Skeletal muscle cell (primary cell): ENCODE measurements at regions not wholly inside any gene's neighbourhood (a gene's known extent, or its start where the extent isn't known, plus 50 kb on each side); places are given as distances from the start of the nearest gene placed in this dataset.

ENCODE experiments used
- DNase-seq: peaks from one replicate; pipeline ENCODE4 v3.0.0-alpha.2; 2010; ENCODE audit warnings: low read depth
- H3K4me3 ChIP-seq: 2 replicates; pipeline ENCODE4 v1.5.1; 2011; ENCODE audit warnings: low read depth, mild to moderate bottlenecking, control low read depth, low read length, moderate library complexity

GRCh38 chr5:4373051-4373820, 766.9 kb upstream of the ADAMTS16 start:
- DNase-seq, result no peak
- H3K4me3 ChIP-seq, result no peak overlapping the region

- DNase-seq, result no peak
These were observed 765.3 kb upstream of the ADAMTS16 start for GRCh38 chr5:4374866-4375265.

GRCh38 chr5:4375640-4376039, 764.5 kb upstream of the ADAMTS16 start:
- no peak for DNase-seq
- no peak overlapping the region for H3K4me3 ChIP-seq

More at GRCh38 chr5:4374866-4375265, 765.3 kb upstream of the ADAMTS16 start:
- no peak overlapping the region for H3K4me3 ChIP-seq

- H3K4me3 ChIP-seq, result no peak overlapping the region
- DNase-seq, result no peak
These were observed 757.0 kb upstream of the ADAMTS16 start for GRCh38 chr5:4383102-4383501.

- no peak overlapping the region for H3K4me3 ChIP-seq
- DNase-seq, result no peak
These were observed 756.5 kb upstream of the ADAMTS16 start for GRCh38 chr5:4383518-4384198.

- no peak for DNase-seq
- H3K4me3 ChIP-seq, result no peak overlapping the region
These were observed 755.5 kb upstream of the ADAMTS16 start for GRCh38 chr5:4384649-4385048.

GRCh38 chr5:4386152-4386551, 754.0 kb upstream of the ADAMTS16 start:
- DNase-seq, result no peak
- no peak overlapping the region for H3K4me3 ChIP-seq

- no peak overlapping the region for H3K4me3 ChIP-seq
- DNase-seq, result peak; percentile 20
These were observed 752.8 kb upstream of the ADAMTS16 start for GRCh38 chr5:4387290-4387689.

- no peak for DNase-seq
- H3K4me3 ChIP-seq, result no peak overlapping the region
These were observed 744.4 kb upstream of the ADAMTS16 start for GRCh38 chr5:4395752-4396151.

GRCh38 chr5:4405614-4406219, 734.4 kb upstream of the ADAMTS16 start:
- DNase-seq, result no peak

GRCh38 chr5:4410151-4410550, 730.0 kb upstream of the ADAMTS16 start:
- H3K4me3 ChIP-seq, result no peak overlapping the region
- DNase-seq, result no peak

More at GRCh38 chr5:4405614-4406219, 734.4 kb upstream of the ADAMTS16 start:
- H3K4me3 ChIP-seq, result no peak overlapping the region

- H3K4me3 ChIP-seq, result no peak overlapping the region
- DNase-seq, result no peak
These were observed 728.5 kb upstream of the ADAMTS16 start for GRCh38 chr5:4411664-4412063.

GRCh38 chr5:4413996-4414395, 726.1 kb upstream of the ADAMTS16 start:
- H3K4me3 ChIP-seq, result no peak overlapping the region
- no peak for DNase-seq

GRCh38 chr5:4418084-4418483, 722.0 kb upstream of the ADAMTS16 start:
- DNase-seq, result no peak

GRCh38 chr5:4419281-4419680, 720.8 kb upstream of the ADAMTS16 start:
- H3K4me3 ChIP-seq, result no peak overlapping the region
- no peak for DNase-seq

More at GRCh38 chr5:4418084-4418483, 722.0 kb upstream of the ADAMTS16 start:
- H3K4me3 ChIP-seq, result no peak overlapping the region

- no peak for DNase-seq
- no peak overlapping the region for H3K4me3 ChIP-seq
These were observed 720.0 kb upstream of the ADAMTS16 start for GRCh38 chr5:4420177-4420576.

GRCh38 chr5:4420681-4421080, 719.4 kb upstream of the ADAMTS16 start:
- DNase-seq, result no peak

GRCh38 chr5:4422247-4422646, 717.9 kb upstream of the ADAMTS16 start:
- DNase-seq, result no peak
- H3K4me3 ChIP-seq, result no peak overlapping the region

More at GRCh38 chr5:4420681-4421080, 719.4 kb upstream of the ADAMTS16 start:
- H3K4me3 ChIP-seq, result no peak overlapping the region

GRCh38 chr5:4424895-4425294, 715.2 kb upstream of the ADAMTS16 start:
- no peak overlapping the region for H3K4me3 ChIP-seq
- DNase-seq, result no peak

GRCh38 chr5:4440536-4440935, 699.6 kb upstream of the ADAMTS16 start:
- no peak overlapping the region for H3K4me3 ChIP-seq
- no peak for DNase-seq
